OCI-LY7 (cell line): ENCODE measurements at regions not wholly inside any gene's neighbourhood (a gene's known extent, or its start where the extent isn't known, plus 50 kb on each side); places are given as distances from the start of the nearest gene placed in this dataset.

Experiments
- EZH2phosphoT487 ChIP-seq: fragments of 200-600 bp; sonication (generic); IDR thresholded peaks from 2 replicates; pipeline ENCODE4 v1.6.1; 2018; ENCODE audit warnings: low read depth, borderline replicate concordance, mild to moderate bottlenecking, mixed run types, antibody characterized with exemption, low read length, moderate library complexity, mixed read lengths
- TF ChIP-seq, protein P1 (sequence below): fragments of 200-600 bp; sonication (generic); conservative IDR thresholded peaks from 2 replicates; pipeline ENCODE4 v1.5.1; 2014; ENCODE audit warnings: mild to moderate bottlenecking, antibody characterized with exemption, low read length, moderate library complexity, mixed read lengths

DNA sequence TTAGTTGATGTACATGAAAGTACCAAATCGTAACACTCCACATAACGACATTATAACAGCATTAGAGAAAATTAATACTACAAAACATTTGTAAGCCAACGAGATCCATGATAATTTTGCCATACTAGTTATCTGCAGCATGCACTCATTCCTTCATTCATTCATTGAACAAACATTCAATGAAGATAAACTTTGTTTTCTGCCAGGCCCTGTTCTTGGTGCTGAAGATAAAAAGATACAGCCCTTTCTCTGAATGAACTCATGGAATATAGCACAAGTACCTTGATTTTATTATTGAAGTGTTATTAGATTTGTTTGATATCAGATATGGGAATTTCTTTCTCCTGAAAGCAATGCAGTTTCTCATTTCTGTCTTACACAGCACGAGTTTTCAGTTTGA is 524.0 kb downstream of the TFAP2A start:
- TF ChIP-seq, protein P1, sequence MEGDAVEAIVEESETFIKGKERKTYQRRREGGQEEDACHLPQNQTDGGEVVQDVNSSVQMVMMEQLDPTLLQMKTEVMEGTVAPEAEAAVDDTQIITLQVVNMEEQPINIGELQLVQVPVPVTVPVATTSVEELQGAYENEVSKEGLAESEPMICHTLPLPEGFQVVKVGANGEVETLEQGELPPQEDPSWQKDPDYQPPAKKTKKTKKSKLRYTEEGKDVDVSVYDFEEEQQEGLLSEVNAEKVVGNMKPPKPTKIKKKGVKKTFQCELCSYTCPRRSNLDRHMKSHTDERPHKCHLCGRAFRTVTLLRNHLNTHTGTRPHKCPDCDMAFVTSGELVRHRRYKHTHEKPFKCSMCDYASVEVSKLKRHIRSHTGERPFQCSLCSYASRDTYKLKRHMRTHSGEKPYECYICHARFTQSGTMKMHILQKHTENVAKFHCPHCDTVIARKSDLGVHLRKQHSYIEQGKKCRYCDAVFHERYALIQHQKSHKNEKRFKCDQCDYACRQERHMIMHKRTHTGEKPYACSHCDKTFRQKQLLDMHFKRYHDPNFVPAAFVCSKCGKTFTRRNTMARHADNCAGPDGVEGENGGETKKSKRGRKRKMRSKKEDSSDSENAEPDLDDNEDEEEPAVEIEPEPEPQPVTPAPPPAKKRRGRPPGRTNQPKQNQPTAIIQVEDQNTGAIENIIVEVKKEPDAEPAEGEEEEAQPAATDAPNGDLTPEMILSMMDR, result no peak
- TF ChIP-seq EZH2phosphoT487, result no peak
